CD4-positive, alpha-beta T cell treated with Interleukin-6 for 4 hours (primary cell): ENCODE measurements at regions not wholly inside any gene's neighbourhood (a gene's known extent, or its start where the extent isn't known, plus 50 kb on each side); places are given as distances from the start of the nearest gene placed in this dataset.

ENCODE experiments used
- DNase-seq: peaks from one replicate; pipeline ENCODE4 v3.0.0-alpha.2; 2020; ENCODE audit warnings: mixed read lengths

GRCh38 chr12:125583071-125583470 lies 517.8 kb downstream of the AACS start:
- DNase-seq = no peak

DNA sequence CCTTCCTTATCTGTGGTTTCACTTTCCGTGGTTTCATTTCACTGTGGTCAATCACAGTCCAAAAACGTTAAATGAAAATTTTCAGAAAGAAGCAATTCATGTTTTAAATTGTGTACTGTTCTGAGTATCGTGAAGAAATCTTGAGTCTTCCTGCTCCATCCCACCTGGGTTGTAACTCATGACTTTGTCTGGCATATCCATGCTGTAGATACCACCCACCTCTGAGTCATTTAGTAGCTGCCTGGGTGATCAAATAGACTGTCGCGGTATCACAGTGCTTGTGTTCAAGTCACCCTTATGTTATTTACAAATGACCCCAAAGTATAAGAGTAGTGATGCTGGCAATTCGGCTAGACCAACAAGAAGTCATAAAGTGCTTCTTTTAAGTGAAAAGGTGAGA lies 521.2 kb downstream of the AACS start:
- DNase-seq = no peak

- no peak for DNase-seq
These were observed 528.0 kb downstream of the AACS start for GRCh38 chr12:125593269-125593668.

DNA sequence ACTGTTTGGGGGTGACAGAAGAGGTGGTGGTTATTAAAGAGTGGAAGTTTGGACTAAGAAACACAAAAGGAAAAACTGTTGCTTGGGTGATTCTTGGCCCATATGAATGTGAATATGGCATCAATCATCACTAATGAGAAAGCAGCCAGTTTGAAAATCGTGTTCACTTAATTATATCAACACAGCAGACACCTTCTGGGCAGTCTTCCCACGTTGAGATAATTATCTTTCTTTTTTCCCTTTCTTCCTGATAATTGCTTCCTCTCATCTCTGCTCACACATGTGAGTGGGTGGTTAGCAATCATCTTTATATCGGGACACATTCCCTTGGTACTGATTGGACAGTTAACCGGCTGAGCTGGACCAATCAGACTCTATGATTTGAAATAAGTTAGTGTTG lies 539.7 kb downstream of the AACS start:
- DNase-seq = no peak

DNA sequence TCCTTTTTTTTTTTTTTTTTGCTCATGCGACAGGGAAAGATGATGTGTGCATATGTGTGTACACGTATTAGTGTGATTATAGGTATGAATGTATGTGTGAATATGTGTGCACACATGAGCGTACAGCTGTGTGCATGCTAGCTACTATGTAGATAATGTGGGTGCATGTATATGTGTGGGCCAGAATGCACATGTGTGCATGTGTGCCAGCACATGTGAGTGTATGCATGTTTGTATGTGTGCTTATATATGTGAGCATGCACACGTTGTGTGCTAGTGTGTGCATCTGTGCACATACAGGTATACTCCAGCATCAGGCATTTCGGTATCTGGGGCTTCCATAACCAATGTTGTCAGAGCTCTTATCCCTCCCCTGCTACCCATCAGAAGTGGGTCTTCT lies 541.1 kb downstream of the AACS start:
- DNase-seq = no peak

DNA sequence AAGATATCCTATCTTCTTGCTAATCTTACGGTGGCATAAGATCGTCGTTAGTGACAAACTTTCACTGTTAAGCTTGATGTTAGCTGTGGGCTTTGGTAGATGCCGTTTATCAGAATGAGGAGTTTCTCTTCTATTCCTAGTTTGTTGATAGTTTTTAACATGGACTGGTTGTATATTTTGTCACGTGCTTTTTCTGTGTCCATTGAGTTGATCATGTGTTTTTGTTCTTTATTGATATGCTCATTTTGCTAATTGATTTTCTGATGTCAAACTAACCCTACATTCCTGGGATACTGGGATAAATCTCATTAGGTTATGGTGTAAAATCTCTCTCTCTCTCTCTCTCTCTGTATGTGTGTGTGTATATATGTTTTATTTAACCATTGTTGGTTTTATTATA lies 545.1 kb downstream of the AACS start:
- DNase-seq = no peak

GRCh38 chr12:125610971-125611370 lies 545.7 kb downstream of the AACS start:
- DNase-seq = no peak

GRCh38 chr12:125614058-125614457 lies 548.8 kb downstream of the AACS start:
- DNase-seq = no peak

DNA sequence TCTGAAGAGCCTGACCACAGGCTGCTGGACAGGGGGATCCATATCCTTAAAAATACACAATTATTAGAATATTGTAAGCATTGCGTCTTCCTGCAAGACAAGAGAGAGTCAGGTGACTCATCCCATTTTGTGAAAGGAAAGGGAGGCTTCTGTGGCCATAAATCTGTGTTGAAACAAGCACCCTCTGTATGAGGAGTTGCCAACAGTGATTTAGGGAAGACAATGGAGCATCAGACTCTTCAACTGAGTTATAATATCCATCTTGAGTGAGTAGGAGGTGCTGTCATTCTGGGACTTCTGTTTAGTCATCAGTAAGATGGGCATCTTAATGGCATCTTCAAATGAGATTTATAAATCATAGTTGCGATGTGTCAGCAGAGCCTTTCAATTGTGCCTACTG lies 554.5 kb downstream of the AACS start:
- no peak for DNase-seq

DNA sequence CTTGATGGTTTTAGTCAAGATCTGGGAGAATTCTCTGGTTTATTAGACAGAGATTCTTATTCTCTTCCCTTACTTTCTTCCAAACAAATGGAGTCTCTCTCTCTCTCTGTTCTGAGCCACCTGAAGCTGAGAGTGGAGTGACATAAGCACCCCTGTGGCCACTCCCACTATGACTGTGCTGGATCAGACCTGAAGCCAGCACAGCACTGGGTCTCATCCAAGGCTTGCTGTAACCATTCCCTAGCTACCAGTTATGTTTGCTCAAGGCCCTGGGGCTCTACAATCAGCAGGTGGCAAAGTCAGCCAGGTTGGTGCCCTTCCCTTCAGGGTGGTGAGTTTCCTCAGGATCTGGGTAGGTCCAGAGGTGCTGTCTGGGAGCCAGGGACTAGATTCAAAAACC lies 568.5 kb downstream of the AACS start:
- no peak for DNase-seq

DNA sequence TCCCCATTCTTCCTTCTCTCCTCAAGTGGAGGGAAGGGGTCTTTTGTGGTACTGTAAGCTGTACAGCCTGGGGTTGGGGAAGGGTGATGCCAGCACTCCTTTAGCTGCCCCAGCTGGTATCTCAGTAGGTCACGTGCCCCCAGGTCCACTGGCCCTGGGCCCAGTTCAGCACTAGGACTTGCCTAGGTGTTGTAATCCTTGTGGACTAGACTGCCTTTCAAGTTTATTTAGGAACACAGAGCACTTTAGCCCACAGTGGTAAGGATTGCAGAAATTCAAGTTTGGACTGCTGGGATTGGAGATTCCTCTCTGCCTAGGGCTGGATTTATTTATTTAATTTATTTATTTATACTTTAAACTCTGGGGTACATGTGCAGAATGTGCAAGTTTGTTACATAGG lies 569.6 kb downstream of the AACS start:
- DNase-seq = no peak

DNA sequence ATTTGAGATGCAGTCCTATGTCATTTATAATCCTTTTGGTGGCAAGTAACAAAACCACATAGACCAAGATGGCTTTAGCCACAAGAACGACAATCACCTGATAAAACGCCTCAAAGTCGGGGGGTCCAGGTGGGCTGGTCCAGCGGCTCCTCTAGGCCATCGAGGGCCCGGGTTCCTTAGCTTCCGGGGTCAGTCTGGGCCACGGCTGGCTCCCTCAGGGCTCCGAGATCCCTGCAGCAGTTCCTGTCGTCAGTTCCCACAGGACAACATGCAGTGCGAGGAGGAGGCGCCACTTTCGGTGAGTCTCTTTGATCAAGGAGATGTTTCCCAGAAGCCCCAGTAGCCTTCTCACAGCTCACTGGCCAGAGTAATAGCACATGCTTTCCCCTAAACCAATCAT lies 574.6 kb downstream of the AACS start:
- no peak for DNase-seq

DNA sequence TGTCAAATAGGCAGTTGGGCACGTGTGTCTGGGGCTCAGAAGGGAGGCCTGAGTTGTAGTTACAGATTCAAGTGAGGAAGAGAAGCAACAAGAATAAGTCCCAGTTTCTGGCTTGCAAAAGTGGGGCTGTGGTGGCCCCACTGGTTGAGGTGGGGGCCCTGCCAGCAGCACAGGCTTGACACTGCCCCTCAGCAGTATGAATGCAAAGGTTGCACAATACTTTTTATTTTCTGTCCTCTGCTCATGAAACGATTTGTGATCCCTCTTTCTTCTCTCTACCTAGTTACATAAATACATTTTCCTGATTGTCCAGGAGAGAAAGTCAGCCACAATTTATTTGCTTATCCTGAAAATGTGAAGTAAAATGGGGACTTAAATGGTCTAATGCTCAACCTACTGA lies 577.8 kb downstream of the AACS start:
- no peak for DNase-seq

DNA sequence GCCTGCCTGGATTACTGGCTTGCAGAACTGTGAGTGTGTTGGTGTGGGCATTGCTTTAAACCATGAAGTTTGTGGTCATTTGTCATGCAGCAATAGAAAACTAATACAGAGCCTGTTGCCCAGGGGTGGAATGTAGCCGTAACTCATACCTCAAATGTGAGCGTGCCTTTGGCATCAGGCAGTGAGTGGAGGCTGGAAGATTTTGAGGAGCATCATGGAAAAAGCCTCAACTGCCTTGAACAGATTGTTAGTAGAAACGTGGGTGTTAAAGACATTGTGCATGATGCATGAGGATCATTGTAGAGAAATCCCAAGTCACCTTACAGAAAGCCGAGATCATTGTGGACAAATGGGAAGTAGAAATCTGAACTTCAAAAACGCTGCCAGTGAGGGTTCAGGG lies 580.5 kb downstream of the AACS start:
- DNase-seq = no peak

- no peak for DNase-seq
These were observed 585.4 kb downstream of the AACS start for GRCh38 chr12:125650587-125650986.

GRCh38 chr12:125651625-125652024 lies 586.4 kb downstream of the AACS start:
- no peak for DNase-seq

- no peak for DNase-seq
These were observed 587.4 kb downstream of the AACS start for GRCh38 chr12:125652681-125653080.

DNA sequence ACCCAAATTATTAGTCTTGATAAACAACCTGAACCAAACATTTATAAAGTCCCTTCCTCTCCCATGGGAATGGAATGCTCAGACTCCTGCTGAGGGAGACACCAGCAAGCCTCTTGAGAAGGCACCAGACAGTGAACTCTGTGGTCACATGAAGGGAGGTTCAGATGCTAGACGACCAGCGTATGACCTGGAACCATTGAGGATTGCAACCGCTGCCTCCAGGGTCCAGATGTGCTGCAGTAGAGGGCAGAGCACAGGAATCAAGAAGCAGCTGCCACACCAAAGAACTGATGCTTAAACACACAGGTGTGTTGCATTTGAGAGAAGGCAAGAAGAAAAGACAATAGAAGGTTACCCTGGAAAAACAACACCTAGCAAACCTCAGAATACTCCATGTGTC lies 592.4 kb downstream of the AACS start:
- no peak for DNase-seq

- no peak for DNase-seq
These were observed 609.5 kb downstream of the AACS start for GRCh38 chr12:125674554-125675338.

DNA sequence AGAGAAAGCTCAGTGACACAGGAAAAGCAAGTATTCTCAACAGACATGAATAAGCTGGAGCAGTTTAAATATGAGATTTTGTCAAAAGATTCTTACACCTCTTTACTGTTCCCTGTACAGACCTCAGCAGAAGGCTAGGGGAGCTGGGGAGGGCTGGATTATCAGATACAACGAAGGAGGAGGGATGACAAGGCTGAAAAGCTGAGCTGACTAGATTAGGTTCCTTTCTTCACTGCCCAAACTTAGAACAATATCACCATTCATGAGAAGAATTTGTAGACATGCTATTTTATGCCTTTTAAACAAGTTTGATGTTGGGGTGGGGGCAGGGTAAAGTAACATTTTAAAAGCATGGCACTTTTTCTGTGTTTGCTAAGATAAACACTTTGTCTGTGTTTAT lies 611.1 kb downstream of the AACS start:
- no peak for DNase-seq

- no peak for DNase-seq
These were observed 612.6 kb downstream of the AACS start for GRCh38 chr12:125677829-125678228.

DNA sequence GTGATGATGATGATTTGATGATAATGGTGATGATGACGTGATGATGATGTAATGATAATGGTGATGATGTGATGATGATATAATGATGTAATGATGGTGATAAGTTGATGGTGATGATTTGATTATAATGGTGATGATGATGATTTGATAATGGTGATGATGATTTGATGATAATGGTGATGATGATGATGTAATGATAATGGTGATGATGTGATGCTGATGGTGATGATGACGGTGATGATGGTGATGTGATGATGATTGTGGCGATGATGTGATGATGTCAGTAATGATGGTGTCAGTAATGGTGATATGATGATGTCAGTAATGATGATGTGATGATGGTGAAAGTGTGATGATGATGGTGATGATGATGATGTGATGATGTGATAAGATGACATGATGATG lies 613.4 kb downstream of the AACS start:
- DNase-seq = no peak

DNA sequence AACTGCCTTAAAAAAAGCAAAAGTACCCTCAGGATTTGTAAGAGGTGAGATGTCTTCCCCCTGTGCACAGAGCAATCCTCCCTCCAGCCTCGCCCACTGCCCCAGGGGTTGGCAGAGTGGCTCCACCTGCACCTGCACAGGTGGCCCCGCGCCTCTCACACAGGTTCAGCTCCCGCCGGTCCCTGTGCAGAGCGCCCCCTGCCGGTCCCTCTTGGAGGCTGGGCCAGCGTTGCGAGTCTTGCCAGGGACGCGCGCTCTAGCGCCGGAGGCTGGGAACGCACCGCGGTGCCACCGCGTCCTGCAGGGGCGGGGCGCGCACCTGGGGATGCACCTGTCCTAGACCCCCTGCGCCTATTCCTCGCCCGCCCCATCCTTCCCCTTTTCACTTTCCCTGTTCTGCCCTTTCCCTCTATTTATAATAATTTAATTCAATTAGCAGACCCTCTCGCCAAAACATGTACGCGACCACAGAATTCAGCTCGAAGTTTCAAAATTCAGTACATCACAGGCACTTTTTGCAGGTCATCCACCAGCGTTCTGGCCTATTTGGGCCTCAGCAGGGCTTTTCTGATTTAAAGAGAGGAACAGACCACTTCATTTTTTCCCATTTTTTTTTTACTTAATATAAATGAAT lies 618.6 kb downstream of the AACS start:
- no peak for DNase-seq

GRCh38 chr12:125684968-125685790 lies 619.9 kb downstream of the AACS start:
- no peak for DNase-seq
